ENCODE measurements at regions not wholly inside any gene's neighbourhood (a gene's known extent, or its start where the extent isn't known, plus 50 kb on each side); places are given as distances from the start of the nearest gene placed in this dataset.

DNA sequence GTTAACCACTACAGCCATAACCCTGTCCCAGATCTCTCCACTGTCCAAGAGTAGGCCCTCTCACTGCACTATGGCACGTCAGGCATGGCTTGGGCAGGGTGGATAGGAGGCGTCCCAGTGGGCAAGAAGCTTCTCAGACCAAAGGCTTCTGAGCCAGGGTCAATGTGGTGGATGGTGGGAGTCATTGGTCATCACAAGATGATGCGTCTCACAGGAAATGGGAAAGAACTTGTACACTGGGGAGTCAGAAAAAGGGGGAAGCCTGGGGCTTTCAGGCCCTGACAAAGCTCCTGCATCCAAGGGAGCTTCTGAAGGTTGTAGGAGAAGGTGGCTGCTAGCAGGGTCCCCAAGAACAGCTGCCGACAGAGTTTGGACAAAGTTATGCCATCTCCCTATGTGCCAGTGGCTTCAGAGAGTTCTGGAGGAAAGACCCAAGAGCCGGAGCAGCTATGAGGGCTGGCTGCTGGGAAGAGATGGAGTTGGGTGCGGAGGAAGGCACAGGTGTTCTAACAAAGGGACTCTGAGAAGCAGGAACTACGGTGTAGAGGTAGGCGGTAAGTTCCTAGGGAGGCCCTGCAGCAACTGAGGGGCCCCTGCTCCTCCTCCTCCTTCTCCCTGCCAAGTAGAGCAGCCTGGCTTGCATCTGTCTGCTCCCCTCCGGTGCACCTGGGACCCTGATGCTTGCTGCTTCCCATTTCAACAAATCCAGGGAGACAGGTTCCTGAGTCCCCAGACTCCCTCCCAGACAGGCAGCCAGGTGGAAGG lies 81.1 kb downstream of the ARL6IP4 start:
- H3K27ac Mint-ChIP-seq: peak overlapping the region in 6 of 9 donors; percentile 17 to 82 (median 48)
- H3K27ac ChIP-seq (ENCODE audit: low read depth, low read length): no peak overlapping the region

DNA sequence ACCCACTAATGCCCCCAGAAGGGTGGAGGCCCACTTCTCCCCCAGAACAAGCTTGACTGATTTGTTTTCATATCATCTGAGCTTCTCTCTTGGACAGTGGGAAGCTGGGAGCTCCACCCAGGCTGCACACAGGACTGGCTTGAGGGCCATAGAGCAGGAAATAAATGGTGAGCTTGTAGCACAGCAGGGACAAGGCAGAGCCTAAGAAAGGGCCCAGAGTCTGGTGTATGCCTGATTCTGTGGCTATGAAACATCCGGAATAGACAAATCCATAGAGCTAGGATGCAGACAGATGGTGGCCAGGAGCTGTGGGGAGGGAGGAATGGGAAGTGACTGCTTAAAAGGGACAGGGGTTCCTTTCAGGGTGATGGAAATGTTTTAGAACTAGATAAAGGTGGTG lies 79.0 kb downstream of the ARL6IP4 start:
- no peaks in the 10 kb centered on the region for H3K9me3 ChIP-seq (ENCODE audit: control insufficient read depth in 2 of 3, low read length in 3 of 3)
- intact Hi-C loops (cut with micrococcal nuclease): loop anchor here in 1 of 2 donors (2.0 kb wide), 1 partner anchor 15 kb away; no protein-coding TSS in a partner anchor
- no peak overlapping the region for H3K27ac ChIP-seq (ENCODE audit: low read depth, low read length)
- Mint-ChIP-seq H3K36me3 (peaks cover 0 to 13% (median 4%) of the 10 kb centered on the region in 5 donors), H3K9me3 (peaks cover 0 to 1% (median 0%) of the 10 kb centered on the region in 11 donors), H3K27ac (peak overlapping the region in 4 of 9 donors; percentile 5 to 69 (median 28)), H3K4me3 (no peak overlapping the region), H3K27me3 (no peaks in the 10 kb centered on the region), H3K4me1 (peaks cover 20 to 58% (median 46%) of the 10 kb centered on the region in 7 donors)
- no peaks in the 10 kb centered on the region for H3K27me3 ChIP-seq (ENCODE audit: control insufficient read depth in 2 of 2, insufficient read depth in 2 of 2, low read length in 2 of 2)
- ChIA-PET POLR2A (interaction anchor here (1.0 to 1.6 kb wide), 2 partner anchors 15 to 90 kb away, joined by 5 read pairs; no protein-coding TSS in a partner anchor), CTCF (interaction anchor here (0.9 to 1.0 kb wide), 3 partner anchors 17 to 192 kb away, joined by 3 to 4 read pairs (median 3); no protein-coding TSS in a partner anchor)
- no peak overlapping the region for H3K4me3 ChIP-seq (ENCODE audit: low read length)
- ATAC-seq: no peak
- DNase-seq: no peak
- H3K4me1 ChIP-seq (ENCODE audit: control insufficient read depth in 2 of 2, insufficient read depth in 2 of 2, low read length in 2 of 2): peaks cover 0 to 4% of the 10 kb centered on the region in 2 donors
- H3K36me3 ChIP-seq (ENCODE audit: control insufficient read depth in 2 of 3, insufficient read depth in 3 of 3, low read length in 3 of 3): peaks cover 0 to 3% (median 0%) of the 10 kb centered on the region in 3 experiments

More for the DNA sequence above, 81.1 kb downstream of the ARL6IP4 start:
- H3K9me3 Mint-ChIP-seq: peaks cover 0 to 1% (median 0%) of the 10 kb centered on the region in 11 donors
- Histone ChIP-seq H3K9me3 (ENCODE audit: control insufficient read depth in 2 of 3, low read length in 3 of 3) (no peaks in the 10 kb centered on the region), H3K4me1 (ENCODE audit: control insufficient read depth in 2 of 2, insufficient read depth in 2 of 2, low read length in 2 of 2) (peaks cover 0 to 21% of the 10 kb centered on the region in 2 donors), H3K36me3 (ENCODE audit: control insufficient read depth in 2 of 3, insufficient read depth in 3 of 3, low read length in 3 of 3) (no peaks in the 10 kb centered on the region), H3K4me3 (ENCODE audit: low read length) (no peak overlapping the region), H3K27me3 (ENCODE audit: control insufficient read depth in 2 of 2, insufficient read depth in 2 of 2, low read length in 2 of 2) (no peaks in the 10 kb centered on the region)
- H3K4me3 Mint-ChIP-seq: peak overlapping the region in 1 of 10 donors; percentile 17
- ATAC-seq: no peak
- ChIA-PET CTCF (interaction anchor here (1.1 kb wide), 1 partner anchor 18 kb away, joined by 3 read pairs; no protein-coding TSS in a partner anchor), POLR2A (no interaction called here)
- no peaks in the 10 kb centered on the region for H3K27me3 Mint-ChIP-seq
- peaks cover 0 to 4% (median 0%) of the 10 kb centered on the region in 5 donors for H3K36me3 Mint-ChIP-seq
- DNase-seq: no peak
- peaks cover 33 to 71% (median 59%) of the 10 kb centered on the region in 7 donors for H3K4me1 Mint-ChIP-seq
- intact Hi-C loops (cut with micrococcal nuclease): no loop called here

DNA sequence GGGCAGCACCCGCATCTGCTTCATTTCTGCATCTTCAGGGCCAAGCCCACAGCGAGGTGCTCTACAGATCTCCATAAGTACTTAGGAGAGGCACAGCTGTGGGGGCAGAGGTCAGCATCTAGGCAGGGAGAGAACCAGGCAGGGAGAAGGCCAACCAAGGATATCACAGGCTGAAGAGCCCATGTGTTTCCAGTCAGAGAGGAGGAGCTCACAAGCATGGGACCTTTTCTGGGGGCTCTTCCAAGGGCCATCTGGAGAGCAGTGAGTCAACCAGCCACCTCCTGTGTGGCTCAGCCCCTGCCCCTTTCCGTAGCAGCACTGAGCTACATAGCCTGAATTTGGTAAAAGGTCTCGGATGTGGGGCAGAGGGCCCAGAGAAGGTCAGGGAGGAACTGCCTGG lies 78.5 kb downstream of the ARL6IP4 start:
- intact Hi-C loops (cut with micrococcal nuclease): loop anchor here in 1 of 2 donors (2.0 kb wide), 1 partner anchor 14 kb away; no protein-coding TSS in a partner anchor
- H3K4me1 ChIP-seq (ENCODE audit: control insufficient read depth in 2 of 2, insufficient read depth in 2 of 2, low read length in 2 of 2): peaks cover 0 to 4% of the 10 kb centered on the region in 2 donors
- no peaks in the 10 kb centered on the region for H3K27me3 ChIP-seq (ENCODE audit: control insufficient read depth in 2 of 2, insufficient read depth in 2 of 2, low read length in 2 of 2)
- Mint-ChIP-seq H3K4me3 (no peak overlapping the region), H3K4me1 (peaks cover 20 to 53% (median 41%) of the 10 kb centered on the region in 7 donors), H3K27me3 (no peaks in the 10 kb centered on the region), H3K36me3 (peaks cover 0 to 13% (median 5%) of the 10 kb centered on the region in 5 donors), H3K9me3 (peaks cover 0 to 1% (median 0%) of the 10 kb centered on the region in 11 donors), H3K27ac (peak overlapping the region in 4 of 9 donors; percentile 25 to 54 (median 30))
- CTCF ChIA-PET: interaction anchor here (0.5 to 1.1 kb wide), 3 partner anchors 16 to 777 kb away, joined by 3 to 5 read pairs (median 3); no protein-coding TSS in a partner anchor
- ATAC-seq (no peak), DNase-seq (no peak)
- peaks cover 0 to 5% (median 0%) of the 10 kb centered on the region in 3 experiments for H3K36me3 ChIP-seq (ENCODE audit: control insufficient read depth in 2 of 3, insufficient read depth in 3 of 3, low read length in 3 of 3)
- POLR2A ChIA-PET: no interaction called here
- H3K27ac ChIP-seq (ENCODE audit: low read depth, low read length): no peak overlapping the region
- H3K4me3 ChIP-seq (ENCODE audit: low read length): no peak overlapping the region
- no peaks in the 10 kb centered on the region for H3K9me3 ChIP-seq (ENCODE audit: control insufficient read depth in 2 of 3, low read length in 3 of 3)

DNA sequence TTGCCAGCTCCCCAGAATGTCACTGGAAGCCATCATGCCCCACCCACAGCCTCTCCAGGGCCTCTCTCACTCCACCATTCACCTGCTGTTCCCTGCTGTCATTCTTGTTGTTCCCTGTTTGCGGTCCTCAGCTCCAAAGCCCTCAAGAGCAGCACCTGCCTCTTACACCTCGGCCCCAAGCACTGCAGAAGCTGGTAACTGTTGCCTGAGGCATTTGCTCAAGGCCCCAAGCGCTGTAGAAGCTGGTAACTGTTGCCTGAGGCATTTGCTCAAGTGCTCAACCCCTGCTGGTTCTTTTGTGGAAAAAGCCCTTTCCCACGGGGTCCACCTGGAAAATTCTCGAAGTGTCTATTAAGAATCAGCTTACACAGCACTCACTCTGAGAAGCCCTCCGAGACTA lies 78.0 kb downstream of the ARL6IP4 start:
- peaks cover 15 to 48% (median 36%) of the 10 kb centered on the region in 7 donors for H3K4me1 Mint-ChIP-seq
- DNase-seq (no peak), ATAC-seq (no peak)
- H3K27me3 Mint-ChIP-seq: no peaks in the 10 kb centered on the region
- H3K27me3 ChIP-seq (ENCODE audit: control insufficient read depth in 2 of 2, insufficient read depth in 2 of 2, low read length in 2 of 2): no peaks in the 10 kb centered on the region
- peaks cover 0 to 4% of the 10 kb centered on the region in 2 donors for H3K4me1 ChIP-seq (ENCODE audit: control insufficient read depth in 2 of 2, insufficient read depth in 2 of 2, low read length in 2 of 2)
- H3K27ac Mint-ChIP-seq: peak overlapping the region in 4 of 9 donors; percentile 25 to 82 (median 46)
- H3K4me3 Mint-ChIP-seq: no peak overlapping the region
- H3K36me3 ChIP-seq (ENCODE audit: control insufficient read depth in 2 of 3, insufficient read depth in 3 of 3, low read length in 3 of 3): peaks cover 0 to 5% (median 0%) of the 10 kb centered on the region in 3 experiments
- no peaks in the 10 kb centered on the region for H3K9me3 ChIP-seq (ENCODE audit: control insufficient read depth in 2 of 3, low read length in 3 of 3)
- H3K36me3 Mint-ChIP-seq: peaks cover 0 to 13% (median 5%) of the 10 kb centered on the region in 5 donors
- intact Hi-C loops (cut with micrococcal nuclease): loop anchor here in 1 of 2 donors (2.0 kb wide), 1 partner anchor 14 kb away; no protein-coding TSS in a partner anchor
- CTCF ChIA-PET: interaction anchor here (0.9 to 1.1 kb wide), 2 partner anchors 16 to 148 kb away, joined by 3 read pairs; no protein-coding TSS in a partner anchor
- peaks cover 0 to 1% (median 0%) of the 10 kb centered on the region in 11 donors for H3K9me3 Mint-ChIP-seq
- H3K4me3 ChIP-seq (ENCODE audit: low read length): no peak overlapping the region
- no peak overlapping the region for H3K27ac ChIP-seq (ENCODE audit: low read depth, low read length)
- POLR2A ChIA-PET: no interaction called here

DNA sequence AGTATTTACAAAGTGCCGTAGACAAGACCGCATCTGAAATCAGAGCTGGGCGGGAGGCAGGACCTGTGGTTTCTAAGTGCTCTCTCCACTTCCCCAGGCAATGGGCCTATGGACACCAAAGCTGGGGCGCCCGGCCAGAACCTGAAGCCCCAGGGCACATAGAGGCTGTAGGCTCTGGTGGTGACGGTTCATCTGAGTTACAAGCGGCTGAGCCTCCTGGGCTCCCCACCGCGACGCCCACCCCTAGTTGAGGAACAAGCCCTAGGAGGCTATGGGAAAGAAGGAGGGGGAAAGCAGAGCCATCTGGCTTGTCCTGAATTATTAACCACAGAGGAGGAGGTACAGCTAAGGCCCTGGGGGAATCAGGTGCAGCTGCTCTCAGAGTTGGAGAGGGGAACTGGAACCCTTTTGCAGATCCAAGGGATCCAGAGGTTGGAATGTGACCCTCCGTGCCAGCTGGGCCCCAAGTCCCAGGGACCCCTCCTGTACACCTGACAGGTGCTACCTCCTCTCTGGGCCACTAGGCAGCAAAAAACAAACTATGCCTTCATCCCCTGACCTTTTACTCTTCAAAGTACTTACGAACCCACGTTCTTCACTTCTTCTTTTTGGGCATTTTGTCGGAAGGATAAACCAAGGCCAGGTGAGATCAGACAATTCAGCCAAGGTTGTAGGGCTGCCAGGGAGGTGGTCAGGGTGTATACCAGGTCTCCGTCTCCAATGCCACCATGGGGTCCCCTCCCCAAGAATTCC lies 77.2 kb downstream of the ARL6IP4 start:
- Histone ChIP-seq H3K4me3 (ENCODE audit: low read length) (no peak overlapping the region), H3K36me3 (ENCODE audit: control insufficient read depth in 2 of 3, insufficient read depth in 3 of 3, low read length in 3 of 3) (peaks cover 0 to 5% (median 0%) of the 10 kb centered on the region in 3 experiments), H3K27ac (ENCODE audit: low read depth, low read length) (no peak overlapping the region), H3K9me3 (ENCODE audit: control insufficient read depth in 2 of 3, low read length in 3 of 3) (no peaks in the 10 kb centered on the region), H3K4me1 (ENCODE audit: control insufficient read depth in 2 of 2, insufficient read depth in 2 of 2, low read length in 2 of 2) (peaks cover 0 to 4% of the 10 kb centered on the region in 2 donors), H3K27me3 (ENCODE audit: control insufficient read depth in 2 of 2, insufficient read depth in 2 of 2, low read length in 2 of 2) (no peaks in the 10 kb centered on the region)
- intact Hi-C loops (cut with micrococcal nuclease): loop anchor here in 1 of 2 donors (2.0 kb wide), 1 partner anchor 13 kb away; no protein-coding TSS in a partner anchor
- H3K9me3 Mint-ChIP-seq: peaks cover 0 to 1% (median 0%) of the 10 kb centered on the region in 11 donors
- no peaks in the 10 kb centered on the region for H3K27me3 Mint-ChIP-seq
- no peak overlapping the region for H3K4me3 Mint-ChIP-seq
- peaks cover 10 to 45% (median 31%) of the 10 kb centered on the region in 7 donors for H3K4me1 Mint-ChIP-seq
- peaks cover 0 to 13% (median 5%) of the 10 kb centered on the region in 5 donors for H3K36me3 Mint-ChIP-seq
- POLR2A ChIA-PET: no interaction called here
- CTCF ChIA-PET: interaction anchor here (1.1 kb wide), 1 partner anchor 17 kb away, joined by 3 read pairs; no protein-coding TSS in a partner anchor
- no peak for DNase-seq
- H3K27ac Mint-ChIP-seq: peak overlapping the region in 4 of 9 donors; percentile 0 to 82 (median 59)
- no peak for ATAC-seq

DNA sequence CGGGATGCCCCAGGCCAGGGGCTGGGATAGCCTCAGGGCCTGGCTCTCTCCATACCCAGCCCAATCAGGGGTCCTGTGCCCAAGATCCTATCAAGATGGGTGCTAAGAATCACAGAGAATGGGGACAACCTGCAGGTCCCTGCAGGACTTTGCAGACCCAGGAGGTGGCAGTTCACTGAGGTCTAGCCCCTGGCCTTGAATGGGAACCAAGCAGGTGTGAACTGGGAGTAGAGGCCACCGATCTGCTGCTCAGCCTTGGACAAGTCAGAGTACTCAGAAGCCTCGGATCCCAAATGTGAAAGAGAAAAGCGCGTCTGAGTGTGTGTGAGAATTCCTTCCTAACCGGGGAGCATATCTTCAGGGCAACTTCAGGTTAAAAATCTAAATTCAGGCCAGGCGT lies 76.2 kb downstream of the ARL6IP4 start:
- Mint-ChIP-seq H3K27ac (peak overlapping the region in 4 of 9 donors; percentile 33 to 70 (median 52)), H3K4me3 (no peak overlapping the region), H3K27me3 (no peaks in the 10 kb centered on the region), H3K4me1 (peaks cover 4 to 36% (median 24%) of the 10 kb centered on the region in 7 donors), H3K9me3 (peaks cover 0 to 1% (median 0%) of the 10 kb centered on the region in 11 donors), H3K36me3 (peaks cover 0 to 13% (median 5%) of the 10 kb centered on the region in 5 donors)
- H3K36me3 ChIP-seq (ENCODE audit: control insufficient read depth in 2 of 3, insufficient read depth in 3 of 3, low read length in 3 of 3): peaks cover 0 to 5% (median 0%) of the 10 kb centered on the region in 3 experiments
- peaks cover 0 to 4% of the 10 kb centered on the region in 2 donors for H3K4me1 ChIP-seq (ENCODE audit: control insufficient read depth in 2 of 2, insufficient read depth in 2 of 2, low read length in 2 of 2)
- no peak for ATAC-seq
- no peak for DNase-seq
- intact Hi-C loops (cut with micrococcal nuclease): no loop called here
- no peak overlapping the region for H3K27ac ChIP-seq (ENCODE audit: low read depth, low read length)
- ChIA-PET CTCF (no interaction called here), POLR2A (interaction anchor here (0.7 kb wide), 1 partner anchor 1441 kb away, joined by 4 read pairs; no protein-coding TSS in a partner anchor)
- H3K9me3 ChIP-seq (ENCODE audit: control insufficient read depth in 2 of 3, low read length in 3 of 3): no peaks in the 10 kb centered on the region
- H3K4me3 ChIP-seq (ENCODE audit: low read length): no peak overlapping the region
- no peaks in the 10 kb centered on the region for H3K27me3 ChIP-seq (ENCODE audit: control insufficient read depth in 2 of 2, insufficient read depth in 2 of 2, low read length in 2 of 2)

Measured in naive thymus-derived CD4-positive, alpha-beta T cell (primary cell).